SU-DHL-6 (cell line): ENCODE measurements at regions not wholly inside any gene's neighbourhood (a gene's known extent, or its start where the extent isn't known, plus 50 kb on each side); places are given as distances from the start of the nearest gene placed in this dataset.

ENCODE experiments used
- H2AFZ ChIP-seq: fragments of 200-600 bp; sonication (generic); 2 replicates; pipeline ENCODE4 v1.6.1; 2014; ENCODE audit warnings: low read depth, mild to moderate bottlenecking, moderate library complexity, mixed read lengths, antibody characterized with exemption, low read length; ENCODE audit not compliant: severe bottlenecking
- H3F3A ChIP-seq: fragments of 200-600 bp; shearing (Covaris generic); 2 replicates; pipeline ENCODE4 v1.6.0; 2016; ENCODE audit warnings: antibody characterized with exemption, mild to moderate bottlenecking; ENCODE audit not compliant: insufficient read depth
- H3K27ac ChIP-seq: fragments of 200-600 bp; sonication (generic); 2 replicates; pipeline ENCODE4 v1.5.1; 2016; ENCODE audit warnings: low read depth, mild to moderate bottlenecking, low read length, moderate library complexity, mixed read lengths
- H3K27me3 ChIP-seq: fragments of 200-600 bp; sonication (generic), shearing (Covaris generic); 2 replicates; pipeline ENCODE4 v1.6.0; 2014; ENCODE audit warnings: mild to moderate bottlenecking, low read length
- H3K36me3 ChIP-seq: fragments of 200-600 bp; sonication (generic); 2 replicates; pipeline ENCODE4 v1.6.1; 2014; ENCODE audit warnings: mild to moderate bottlenecking, low read length, mixed read lengths
- H3K4me2 ChIP-seq: fragments of 300-600, 200-600 bp; shearing (Covaris generic), sonication (generic); 2 replicates; pipeline ENCODE4 v1.6.0; 2014; ENCODE audit warnings: low read length, low read depth, mild to moderate bottlenecking; ENCODE audit not compliant: poor library complexity, severe bottlenecking
- H3K4me3 ChIP-seq: fragments of 200-600 bp; sonication (generic); 2 replicates; pipeline ENCODE4 v1.5.1; 2014; ENCODE audit warnings: antibody characterized with exemption, low read length, mild to moderate bottlenecking, mixed read lengths; ENCODE audit not compliant: insufficient read depth, poor library complexity, severe bottlenecking
- H3K79me2 ChIP-seq: fragments of 200-600 bp; sonication (generic); 2 replicates; pipeline ENCODE4 v1.6.1; 2014; ENCODE audit warnings: mild to moderate bottlenecking, low read length, moderate library complexity; ENCODE audit not compliant: insufficient read depth
- H3K9ac ChIP-seq: fragments of 200-600 bp; sonication (generic); 2 replicates; pipeline ENCODE4 v1.7.0; 2014; ENCODE audit warnings: mild to moderate bottlenecking, low read length
- H3K9me2 ChIP-seq: fragments of 200-600 bp; sonication (generic); replicated peaks from 2 replicates; pipeline ENCODE4 v1.6.1; 2014; ENCODE audit warnings: low read length; ENCODE audit not compliant: insufficient read depth
- H3K9me3 ChIP-seq: fragments of 200-600 bp; sonication (generic); 2 replicates; pipeline ENCODE4 v1.6.1; 2014; ENCODE audit warnings: low read length, mixed read lengths; ENCODE audit not compliant: insufficient read depth
- H4K20me1 ChIP-seq: fragments of 200-600 bp; sonication (generic); 2 replicates; pipeline ENCODE4 v1.6.1; 2014; ENCODE audit warnings: low read depth, mild to moderate bottlenecking, antibody characterized with exemption, low read length, moderate library complexity, mixed read lengths
- CTCF ChIP-seq: fragments of 200-600 bp; sonication (generic); IDR thresholded peaks from one replicate; pipeline ENCODE4 v1.5.1; 2017; ENCODE audit warnings: antibody characterized with exemption, mild to moderate bottlenecking, low read length, moderate library complexity; ENCODE audit not compliant: insufficient read depth, poor library complexity, severe bottlenecking
- EZH2phosphoT487 ChIP-seq: fragments of 200-600 bp; sonication (generic), shearing (Covaris generic); conservative IDR thresholded peaks from 2 replicates; pipeline ENCODE4 v1.6.1; 2018; ENCODE audit warnings: mild to moderate bottlenecking, antibody characterized with exemption, low read length, moderate library complexity, mixed read lengths

- H4K20me1 ChIP-seq, result no peaks in the 10 kb centered on the region
- H3K9me3 ChIP-seq, result no peaks in the 10 kb centered on the region
- TF ChIP-seq EZH2phosphoT487 (no peak), CTCF (no peak)
- H3K27me3 ChIP-seq, result no peaks in the 10 kb centered on the region
- no peak overlapping the region for H3K4me2 ChIP-seq
- no peaks in the 10 kb centered on the region for H3F3A ChIP-seq
- H3K9me2 ChIP-seq, result no peaks in the 10 kb centered on the region
- H3K4me3 ChIP-seq, result no peak overlapping the region
- H2AFZ ChIP-seq, result no peak overlapping the region
- H3K9ac ChIP-seq, result no peak overlapping the region
- H3K79me2 ChIP-seq, result no peaks in the 10 kb centered on the region
- no peaks in the 10 kb centered on the region for H3K36me3 ChIP-seq
- H3K27ac ChIP-seq, result no peak overlapping the region
Measured at GRCh38 chr10:28467615-28468014, 65.3 kb upstream of the WAC start.

DNA sequence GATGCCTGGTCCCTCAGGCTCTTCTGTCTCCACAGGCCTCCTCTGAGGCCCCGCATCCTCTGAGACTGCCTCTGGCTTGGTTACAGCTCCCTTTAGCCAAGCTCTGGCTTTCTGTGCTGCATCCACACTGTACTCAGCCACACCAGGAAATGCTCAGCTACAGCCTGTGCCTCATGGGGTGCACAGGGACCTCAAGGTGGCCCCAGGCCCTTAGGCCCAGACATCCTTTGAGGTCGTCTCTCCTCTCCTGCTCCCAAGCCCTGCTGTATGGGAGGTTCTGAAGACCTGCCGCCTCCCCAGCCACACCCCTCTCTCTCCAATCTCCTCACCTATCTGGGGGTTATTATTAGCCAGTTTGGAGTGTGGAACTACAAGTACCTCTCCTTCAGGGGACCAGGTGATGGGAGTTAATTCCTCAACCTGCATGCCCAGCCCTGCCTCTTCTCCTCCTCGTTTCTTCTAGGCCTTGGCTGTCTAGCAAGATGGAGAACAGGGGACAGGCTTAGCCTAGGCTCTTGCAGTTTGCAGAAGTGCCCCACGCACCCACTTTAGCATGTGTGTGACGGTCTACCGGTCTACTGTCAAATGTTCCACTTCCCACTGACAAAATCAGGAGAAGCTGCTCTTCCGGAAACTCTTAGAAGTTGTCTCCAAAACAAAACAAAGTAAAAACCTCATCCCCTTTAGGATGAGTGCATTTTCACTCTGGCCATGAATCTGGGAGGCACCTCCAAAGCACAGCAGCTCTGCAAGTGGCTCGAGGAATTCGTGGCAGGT, 64.0 kb upstream of the WAC start:
- H4K20me1 ChIP-seq, result no peaks in the 10 kb centered on the region
- no peaks in the 10 kb centered on the region for H3K79me2 ChIP-seq
- TF ChIP-seq CTCF (no peak), EZH2phosphoT487 (no peak)
- H2AFZ ChIP-seq, result no peak overlapping the region
- no peak overlapping the region for H3K4me2 ChIP-seq
- H3F3A ChIP-seq, result no peaks in the 10 kb centered on the region
- H3K9me3 ChIP-seq, result no peaks in the 10 kb centered on the region
- no peak overlapping the region for H3K9ac ChIP-seq
- H3K36me3 ChIP-seq, result no peaks in the 10 kb centered on the region
- H3K27ac ChIP-seq, result no peak overlapping the region
- no peak overlapping the region for H3K4me3 ChIP-seq
- no peaks in the 10 kb centered on the region for H3K27me3 ChIP-seq
- no peaks in the 10 kb centered on the region for H3K9me2 ChIP-seq

DNA sequence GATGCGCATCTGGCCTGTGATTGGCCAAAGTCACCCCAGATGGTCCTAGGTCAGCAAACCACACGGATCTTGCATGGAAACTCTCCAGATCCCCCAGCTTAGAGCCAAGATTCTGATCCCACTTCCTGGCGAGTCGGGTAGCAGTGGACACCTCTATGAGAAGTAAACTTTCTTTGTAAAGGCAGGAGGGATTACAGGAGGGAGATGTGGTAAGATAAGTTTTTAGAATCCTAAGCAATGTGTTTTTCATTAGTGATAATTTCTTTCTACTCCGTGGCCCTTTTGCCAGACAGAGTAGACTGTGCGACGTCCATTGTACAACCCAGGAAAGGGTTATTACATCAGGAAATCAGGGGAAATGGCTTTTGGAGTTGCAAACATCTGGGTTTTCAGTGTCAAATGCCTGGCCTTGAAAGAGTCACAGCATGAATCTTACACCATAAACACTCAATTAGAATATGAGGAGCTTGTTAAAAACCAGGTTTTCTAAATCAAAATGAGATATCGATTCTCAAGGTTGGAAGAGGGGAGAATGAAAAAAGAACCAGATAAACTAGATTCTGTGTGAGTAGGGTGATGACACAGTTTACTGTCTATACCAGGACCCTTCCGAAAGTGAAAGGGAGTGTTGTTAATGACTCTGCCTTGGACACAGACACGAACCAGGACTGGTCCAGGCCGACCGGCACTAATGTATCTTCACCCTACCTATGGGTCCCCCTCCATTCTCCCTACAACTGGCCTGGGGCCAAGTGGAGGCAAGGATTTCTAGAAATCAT, 61.9 kb upstream of the WAC start:
- Histone ChIP-seq H3K79me2 (no peaks in the 10 kb centered on the region), H3K9me2 (no peaks in the 10 kb centered on the region), H3K36me3 (no peaks in the 10 kb centered on the region), H2AFZ (no peak overlapping the region), H3F3A (no peaks in the 10 kb centered on the region), H3K4me3 (no peak overlapping the region), H4K20me1 (no peaks in the 10 kb centered on the region), H3K9me3 (no peaks in the 10 kb centered on the region), H3K9ac (no peak overlapping the region), H3K27me3 (no peaks in the 10 kb centered on the region), H3K27ac (no peak overlapping the region), H3K4me2 (no peak overlapping the region)
- TF ChIP-seq EZH2phosphoT487 (no peak), CTCF (no peak)
